ENCODE measurements at regions not wholly inside any gene's neighbourhood (a gene's known extent, or its start where the extent isn't known, plus 50 kb on each side); places are given as distances from the start of the nearest gene placed in this dataset.

- TF ChIP-seq CTCF (IDR thresholded peaks at IDR 0.05; ENCODE audit: insufficient read depth, low read length, poor library complexity, severe bottlenecking) = no peak
- no peaks in the 10 kb centered on the region for H3K36me3 ChIP-seq (ENCODE audit: control insufficient read depth, insufficient read depth, low read length)
- H3K27me3 ChIP-seq (ENCODE audit: control insufficient read depth, insufficient read depth, low read length) = no peaks in the 10 kb centered on the region
- peak; percentile 37 for DNase-seq (ENCODE audit: low read depth)
- H3K4me3 ChIP-seq (ENCODE audit: low read depth, low read length) = no peak overlapping the region
These were observed 112.6 kb downstream of the TMEM170B start for GRCh38 chr6:11650025-11650696.

- no peak for DNase-seq (ENCODE audit: low read depth)
- Histone ChIP-seq H3K36me3 (ENCODE audit: control insufficient read depth, insufficient read depth, low read length) (no peaks in the 10 kb centered on the region), H3K27me3 (ENCODE audit: control insufficient read depth, insufficient read depth, low read length) (no peaks in the 10 kb centered on the region), H3K4me3 (ENCODE audit: low read depth, low read length) (no peak overlapping the region)
- TF ChIP-seq CTCF (IDR thresholded peaks at IDR 0.05; ENCODE audit: insufficient read depth, low read length, poor library complexity, severe bottlenecking) = no peak
These were observed 113.2 kb downstream of the TMEM170B start for GRCh38 chr6:11650711-11651110.

- Histone ChIP-seq H3K27me3 (ENCODE audit: control insufficient read depth, insufficient read depth, low read length) (no peaks in the 10 kb centered on the region), H3K36me3 (ENCODE audit: control insufficient read depth, insufficient read depth, low read length) (no peaks in the 10 kb centered on the region), H3K4me3 (ENCODE audit: low read depth, low read length) (no peak overlapping the region)
- no peak for TF ChIP-seq CTCF (IDR thresholded peaks at IDR 0.05; ENCODE audit: insufficient read depth, low read length, poor library complexity, severe bottlenecking)
- DNase-seq (ENCODE audit: low read depth) = peak; percentile 84
These were observed 115.6 kb downstream of the TMEM170B start for GRCh38 chr6:11653028-11653583.

GRCh38 chr6:11654876-11655275, 117.3 kb downstream of the TMEM170B start:
- H3K27me3 ChIP-seq (ENCODE audit: control insufficient read depth, insufficient read depth, low read length) = no peaks in the 10 kb centered on the region
- H3K36me3 ChIP-seq (ENCODE audit: control insufficient read depth, insufficient read depth, low read length) = no peaks in the 10 kb centered on the region

GRCh38 chr6:11656491-11656890, 118.9 kb downstream of the TMEM170B start:
- Histone ChIP-seq H3K4me3 (ENCODE audit: low read depth, low read length) (no peak overlapping the region), H3K36me3 (ENCODE audit: control insufficient read depth, insufficient read depth, low read length) (no peaks in the 10 kb centered on the region), H3K27me3 (ENCODE audit: control insufficient read depth, insufficient read depth, low read length) (no peaks in the 10 kb centered on the region)
- DNase-seq (ENCODE audit: low read depth) = no peak
- TF ChIP-seq CTCF (IDR thresholded peaks at IDR 0.05; ENCODE audit: insufficient read depth, low read length, poor library complexity, severe bottlenecking) = no peak

More at GRCh38 chr6:11654876-11655275, 117.3 kb downstream of the TMEM170B start:
- DNase-seq (ENCODE audit: low read depth) = no peak
- H3K4me3 ChIP-seq (ENCODE audit: low read depth, low read length) = no peak overlapping the region
- no peak for TF ChIP-seq CTCF (IDR thresholded peaks at IDR 0.05; ENCODE audit: insufficient read depth, low read length, poor library complexity, severe bottlenecking)

GRCh38 chr6:11659757-11660156, 118.8 kb downstream of the ADTRP start:
- TF ChIP-seq CTCF (IDR thresholded peaks at IDR 0.05; ENCODE audit: insufficient read depth, low read length, poor library complexity, severe bottlenecking) = no peak
- no peak overlapping the region for H3K4me3 ChIP-seq (ENCODE audit: low read depth, low read length)

More at GRCh38 chr6:11659757-11660156, 118.8 kb downstream of the ADTRP start:
- no peaks in the 10 kb centered on the region for H3K36me3 ChIP-seq (ENCODE audit: control insufficient read depth, insufficient read depth, low read length)
- H3K27me3 ChIP-seq (ENCODE audit: control insufficient read depth, insufficient read depth, low read length) = no peaks in the 10 kb centered on the region
- no peak for DNase-seq (ENCODE audit: low read depth)

Measured in kidney epithelial cell (primary cell).